ENCODE measurements at regions not wholly inside any gene's neighbourhood (a gene's known extent, or its start where the extent isn't known, plus 50 kb on each side); places are given as distances from the start of the nearest gene placed in this dataset.

DNA sequence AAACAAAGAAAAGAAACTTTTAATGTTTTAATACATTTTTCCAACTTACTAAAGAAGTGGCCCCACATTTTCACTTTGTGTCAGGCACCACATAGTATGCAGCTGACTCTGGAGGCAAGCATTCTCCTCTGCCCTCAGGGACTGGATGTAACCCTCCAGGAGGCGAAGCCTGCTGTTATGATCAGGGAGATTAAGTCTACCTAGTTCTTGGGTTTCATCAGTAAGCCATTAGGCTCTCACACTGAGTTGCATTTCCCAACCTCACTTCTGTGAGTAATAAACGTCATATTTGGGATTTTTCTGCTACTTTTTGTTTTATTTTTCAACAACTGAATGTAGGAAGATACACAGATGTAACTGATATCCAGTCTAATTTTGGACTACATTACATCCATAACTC lies 101.2 kb upstream of the LRFN5 start:
- no peaks in the 10 kb centered on the region for H3K4me1 Mint-ChIP-seq
- ATAC-seq (no peak), DNase-seq (no peak)
- no peaks in the 10 kb centered on the region for H3K4me1 ChIP-seq (ENCODE audit: control insufficient read depth, insufficient read depth, low read length)
- H3K9me3 ChIP-seq (ENCODE audit: control insufficient read depth, insufficient read depth, low read length), result no peaks in the 10 kb centered on the region
- no peak overlapping the region for H3K27ac Mint-ChIP-seq
- intact Hi-C loops (cut with micrococcal nuclease), result no loop called here
- TF ChIP-seq, protein P1, sequence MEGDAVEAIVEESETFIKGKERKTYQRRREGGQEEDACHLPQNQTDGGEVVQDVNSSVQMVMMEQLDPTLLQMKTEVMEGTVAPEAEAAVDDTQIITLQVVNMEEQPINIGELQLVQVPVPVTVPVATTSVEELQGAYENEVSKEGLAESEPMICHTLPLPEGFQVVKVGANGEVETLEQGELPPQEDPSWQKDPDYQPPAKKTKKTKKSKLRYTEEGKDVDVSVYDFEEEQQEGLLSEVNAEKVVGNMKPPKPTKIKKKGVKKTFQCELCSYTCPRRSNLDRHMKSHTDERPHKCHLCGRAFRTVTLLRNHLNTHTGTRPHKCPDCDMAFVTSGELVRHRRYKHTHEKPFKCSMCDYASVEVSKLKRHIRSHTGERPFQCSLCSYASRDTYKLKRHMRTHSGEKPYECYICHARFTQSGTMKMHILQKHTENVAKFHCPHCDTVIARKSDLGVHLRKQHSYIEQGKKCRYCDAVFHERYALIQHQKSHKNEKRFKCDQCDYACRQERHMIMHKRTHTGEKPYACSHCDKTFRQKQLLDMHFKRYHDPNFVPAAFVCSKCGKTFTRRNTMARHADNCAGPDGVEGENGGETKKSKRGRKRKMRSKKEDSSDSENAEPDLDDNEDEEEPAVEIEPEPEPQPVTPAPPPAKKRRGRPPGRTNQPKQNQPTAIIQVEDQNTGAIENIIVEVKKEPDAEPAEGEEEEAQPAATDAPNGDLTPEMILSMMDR (IDR thresholded peaks at IDR 0.05), result no peak
- H3K4me3 ChIP-seq (ENCODE audit: low read length), result no peak overlapping the region
- no peaks in the 10 kb centered on the region for H3K27me3 Mint-ChIP-seq (ENCODE audit: low read depth in 2 of 2)
- no peaks in the 10 kb centered on the region for H3K27me3 ChIP-seq (ENCODE audit: control insufficient read depth, insufficient read depth, low read length)
- WGBS (ENCODE audit: insufficient coverage), result 72% methylated on average over 2 of the region's 2 CpGs
- H3K36me3 Mint-ChIP-seq, result no peaks in the 10 kb centered on the region
- no peak overlapping the region for H3K27ac ChIP-seq (ENCODE audit: low read length)
- H3K9me3 Mint-ChIP-seq, result peaks cover 0 to under 1% of the 10 kb centered on the region in 2 donors
- no peak overlapping the region for H3K4me3 Mint-ChIP-seq
- H3K36me3 ChIP-seq (ENCODE audit: control insufficient read depth, insufficient read depth, low read length), result no peaks in the 10 kb centered on the region

DNA sequence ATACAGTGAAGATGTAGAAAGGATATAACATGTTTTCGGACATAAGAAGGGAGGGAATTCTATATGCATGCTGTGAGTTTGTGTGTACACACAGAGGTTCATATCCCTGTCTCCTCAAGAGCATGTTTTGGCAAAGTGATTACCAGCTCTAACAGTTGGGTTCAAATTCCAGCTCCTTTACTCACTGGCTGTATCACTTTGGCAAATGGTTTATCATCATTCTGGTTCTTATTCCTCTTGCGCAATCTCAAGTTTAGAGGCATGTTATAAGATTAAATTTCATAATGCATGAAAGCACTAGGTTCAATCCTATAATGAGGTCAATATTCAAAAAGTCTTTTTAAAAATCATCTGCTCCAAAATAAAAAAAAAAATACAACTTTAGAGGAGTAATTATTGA lies 107.7 kb upstream of the LRFN5 start:
- H3K27ac Mint-ChIP-seq, result no peak overlapping the region
- Histone ChIP-seq H3K36me3 (ENCODE audit: control insufficient read depth, insufficient read depth, low read length) (no peaks in the 10 kb centered on the region), H3K27ac (ENCODE audit: low read length) (no peak overlapping the region), H3K4me1 (ENCODE audit: control insufficient read depth, insufficient read depth, low read length) (no peaks in the 10 kb centered on the region), H3K4me3 (ENCODE audit: low read length) (no peak overlapping the region), H3K9me3 (ENCODE audit: control insufficient read depth, insufficient read depth, low read length) (no peaks in the 10 kb centered on the region), H3K27me3 (ENCODE audit: control insufficient read depth, insufficient read depth, low read length) (no peaks in the 10 kb centered on the region)
- TF ChIP-seq, protein P1 (IDR thresholded peaks at IDR 0.05), result no peak
- no peak overlapping the region for H3K4me3 Mint-ChIP-seq
- H3K36me3 Mint-ChIP-seq, result no peaks in the 10 kb centered on the region
- WGBS (ENCODE audit: insufficient coverage), result 100% methylated on average over 1 of the region's 2 CpGs
- H3K27me3 Mint-ChIP-seq (ENCODE audit: low read depth in 2 of 2), result no peaks in the 10 kb centered on the region
- intact Hi-C loops (cut with micrococcal nuclease), result no loop called here
- H3K4me1 Mint-ChIP-seq, result no peaks in the 10 kb centered on the region
- ATAC-seq (no peak), DNase-seq (no peak)
- peaks cover 5 to 17% of the 10 kb centered on the region in 2 donors for H3K9me3 Mint-ChIP-seq

DNA sequence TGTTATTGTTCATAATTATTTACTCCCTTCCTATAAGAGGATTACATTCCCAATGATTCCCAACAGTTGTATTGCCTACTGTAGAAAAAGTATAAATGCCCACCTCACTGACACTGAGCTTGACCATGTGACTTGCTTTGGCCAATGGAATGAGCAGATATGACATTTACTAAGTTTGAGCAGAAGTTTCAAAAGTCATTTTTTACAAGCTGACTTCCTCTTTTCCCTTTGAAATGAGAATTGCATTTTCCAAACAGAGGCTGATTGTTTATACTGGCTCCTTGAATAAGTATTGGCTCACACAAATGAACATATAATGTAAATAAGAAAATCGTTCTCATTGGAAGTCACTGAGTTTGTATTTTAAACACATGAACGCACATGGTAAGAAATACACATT lies 116.4 kb upstream of the LRFN5 start:
- no peaks in the 10 kb centered on the region for H3K36me3 ChIP-seq (ENCODE audit: control insufficient read depth, insufficient read depth, low read length)
- no peaks in the 10 kb centered on the region for H3K4me1 ChIP-seq (ENCODE audit: control insufficient read depth, insufficient read depth, low read length)
- DNase-seq (no peak), ATAC-seq (no peak)
- TF ChIP-seq, protein P1 (IDR thresholded peaks at IDR 0.05), result no peak
- H3K27me3 ChIP-seq (ENCODE audit: control insufficient read depth, insufficient read depth, low read length), result no peaks in the 10 kb centered on the region
- H3K9me3 ChIP-seq (ENCODE audit: control insufficient read depth, insufficient read depth, low read length), result no peaks in the 10 kb centered on the region
- no peak overlapping the region for H3K4me3 Mint-ChIP-seq
- WGBS (ENCODE audit: insufficient coverage), result no CpG with 5 or more reads among the region's 2 CpGs
- no peaks in the 10 kb centered on the region for H3K27me3 Mint-ChIP-seq (ENCODE audit: low read depth in 2 of 2)
- H3K9me3 Mint-ChIP-seq, result peaks cover 9 to 11% of the 10 kb centered on the region in 2 donors
- intact Hi-C loops (cut with micrococcal nuclease), result no loop called here
- H3K4me1 Mint-ChIP-seq, result no peaks in the 10 kb centered on the region
- H3K27ac ChIP-seq (ENCODE audit: low read length), result no peak overlapping the region
- no peaks in the 10 kb centered on the region for H3K36me3 Mint-ChIP-seq
- H3K27ac Mint-ChIP-seq, result no peak overlapping the region
- H3K4me3 ChIP-seq (ENCODE audit: low read length), result no peak overlapping the region

DNA sequence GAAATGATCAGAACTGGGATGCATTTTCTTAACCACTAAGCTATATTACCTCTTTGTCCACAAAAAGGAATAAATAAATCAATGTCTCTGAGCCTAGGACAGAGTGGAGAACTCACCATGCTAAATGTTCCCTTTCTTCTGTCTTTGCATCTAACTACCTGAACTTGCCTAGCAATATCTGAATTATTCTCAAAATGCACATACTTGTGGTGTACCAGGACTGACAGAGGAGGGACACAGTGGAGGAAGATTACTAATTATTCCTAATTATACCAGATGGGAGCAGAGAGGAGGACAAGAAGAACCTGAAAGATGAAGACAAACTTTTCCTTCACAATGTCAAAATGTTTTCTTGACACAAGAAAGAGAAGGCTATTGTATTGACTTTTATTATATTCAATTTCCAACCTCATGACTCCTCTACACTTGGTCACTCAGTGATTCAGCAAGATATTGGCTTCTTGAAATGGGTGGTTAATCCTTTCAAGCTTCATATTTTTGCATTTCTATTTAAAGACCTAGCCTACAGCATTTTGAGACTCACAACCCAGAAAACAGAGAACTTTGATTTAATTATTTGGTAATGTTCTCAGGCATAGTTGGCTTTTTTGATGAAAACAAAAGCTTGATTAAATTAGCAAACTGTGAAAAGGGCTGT lies 117.2 kb upstream of the LRFN5 start:
- Histone ChIP-seq H3K4me3 (ENCODE audit: low read length) (no peak overlapping the region), H3K9me3 (ENCODE audit: control insufficient read depth, insufficient read depth, low read length) (no peaks in the 10 kb centered on the region), H3K27me3 (ENCODE audit: control insufficient read depth, insufficient read depth, low read length) (no peaks in the 10 kb centered on the region), H3K4me1 (ENCODE audit: control insufficient read depth, insufficient read depth, low read length) (no peaks in the 10 kb centered on the region), H3K27ac (ENCODE audit: low read length) (no peak overlapping the region), H3K36me3 (ENCODE audit: control insufficient read depth, insufficient read depth, low read length) (no peaks in the 10 kb centered on the region)
- H3K36me3 Mint-ChIP-seq, result no peaks in the 10 kb centered on the region
- TF ChIP-seq, protein P1 (IDR thresholded peaks at IDR 0.05), result no peak
- no peak for DNase-seq
- peaks cover 9 to 12% of the 10 kb centered on the region in 2 donors for H3K9me3 Mint-ChIP-seq
- H3K4me1 Mint-ChIP-seq, result no peaks in the 10 kb centered on the region
- H3K27me3 Mint-ChIP-seq (ENCODE audit: low read depth in 2 of 2), result no peaks in the 10 kb centered on the region
- intact Hi-C loops (cut with micrococcal nuclease), result no loop called here
- ATAC-seq, result no peak
- H3K27ac Mint-ChIP-seq, result no peak overlapping the region
- no peak overlapping the region for H3K4me3 Mint-ChIP-seq
